GM12865 (cell line): ENCODE measurements at regions not wholly inside any gene's neighbourhood (a gene's known extent, or its start where the extent isn't known, plus 50 kb on each side); places are given as distances from the start of the nearest gene placed in this dataset.
A peak's percentile ranks its signal among the peaks of the same experiment; 100 is the strongest.

Source experiments
- DNase-seq: peaks from one replicate; pipeline ENCODE4 v3.0.0; 2010; ENCODE audit warnings: low read depth
- H3K4me3 ChIP-seq: 2 replicates; pipeline ENCODE4 v1.5.1; 2011; ENCODE audit warnings: mild to moderate bottlenecking, low read depth, low read length, control low read depth
- TF ChIP-seq, protein P1 (sequence below): IDR thresholded peaks from 2 replicates; pipeline ENCODE4 v1.5.1; 2011; ENCODE audit warnings: low read length, control low read depth, low read depth, inconsistent platforms; ENCODE audit not compliant: insufficient read depth; ENCODE audit errors: missing control alignments

DNA sequence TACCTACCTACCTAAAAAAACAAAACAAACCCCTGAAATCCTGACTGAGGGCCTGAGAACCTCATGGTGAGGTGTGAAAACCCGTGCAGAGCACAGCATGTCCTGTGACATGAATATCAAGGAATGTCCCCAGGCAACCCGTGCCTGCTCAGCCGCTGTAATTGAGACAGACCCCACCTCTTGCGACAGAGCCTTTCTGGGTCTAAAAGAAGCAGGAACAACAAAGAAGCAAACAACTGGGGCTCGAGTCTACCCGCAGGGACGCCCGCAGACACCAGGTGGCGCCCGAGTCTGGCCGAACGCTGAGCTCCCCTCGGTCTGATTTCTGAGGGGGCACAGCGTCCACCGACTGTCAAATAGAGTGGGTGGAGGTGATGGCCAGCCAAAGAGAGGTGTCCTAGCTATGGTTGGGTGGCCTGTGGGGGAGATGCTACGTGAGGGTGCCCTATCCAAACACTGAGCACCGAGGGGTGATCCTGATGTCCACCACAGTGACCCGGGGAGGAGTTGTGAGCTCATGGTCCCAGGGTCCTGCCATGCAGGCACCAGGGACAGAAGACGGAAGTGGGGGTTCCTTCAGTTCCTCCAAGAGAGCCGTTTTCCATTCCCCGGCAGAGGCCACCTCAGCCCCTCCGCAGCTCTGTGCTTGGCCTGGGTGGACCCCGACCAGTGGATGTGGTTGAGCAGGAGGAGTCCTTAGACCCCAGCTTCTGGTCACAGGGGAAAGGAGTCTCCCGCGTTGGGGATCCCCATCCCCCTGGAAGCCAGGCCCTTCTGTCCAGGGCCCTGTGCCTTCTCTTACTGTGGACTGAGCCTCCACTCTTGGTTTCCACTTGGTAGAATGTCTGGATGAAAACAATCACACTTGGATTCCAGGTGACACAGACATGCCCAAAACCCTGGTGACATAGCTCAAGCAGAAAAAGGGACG, 268.2 kb downstream of the CDC5L start:
- no peak overlapping the region for H3K4me3 ChIP-seq
- DNase-seq = peak; percentile 70
- TF ChIP-seq, protein P1, sequence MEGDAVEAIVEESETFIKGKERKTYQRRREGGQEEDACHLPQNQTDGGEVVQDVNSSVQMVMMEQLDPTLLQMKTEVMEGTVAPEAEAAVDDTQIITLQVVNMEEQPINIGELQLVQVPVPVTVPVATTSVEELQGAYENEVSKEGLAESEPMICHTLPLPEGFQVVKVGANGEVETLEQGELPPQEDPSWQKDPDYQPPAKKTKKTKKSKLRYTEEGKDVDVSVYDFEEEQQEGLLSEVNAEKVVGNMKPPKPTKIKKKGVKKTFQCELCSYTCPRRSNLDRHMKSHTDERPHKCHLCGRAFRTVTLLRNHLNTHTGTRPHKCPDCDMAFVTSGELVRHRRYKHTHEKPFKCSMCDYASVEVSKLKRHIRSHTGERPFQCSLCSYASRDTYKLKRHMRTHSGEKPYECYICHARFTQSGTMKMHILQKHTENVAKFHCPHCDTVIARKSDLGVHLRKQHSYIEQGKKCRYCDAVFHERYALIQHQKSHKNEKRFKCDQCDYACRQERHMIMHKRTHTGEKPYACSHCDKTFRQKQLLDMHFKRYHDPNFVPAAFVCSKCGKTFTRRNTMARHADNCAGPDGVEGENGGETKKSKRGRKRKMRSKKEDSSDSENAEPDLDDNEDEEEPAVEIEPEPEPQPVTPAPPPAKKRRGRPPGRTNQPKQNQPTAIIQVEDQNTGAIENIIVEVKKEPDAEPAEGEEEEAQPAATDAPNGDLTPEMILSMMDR = peak; percentile 94

DNA sequence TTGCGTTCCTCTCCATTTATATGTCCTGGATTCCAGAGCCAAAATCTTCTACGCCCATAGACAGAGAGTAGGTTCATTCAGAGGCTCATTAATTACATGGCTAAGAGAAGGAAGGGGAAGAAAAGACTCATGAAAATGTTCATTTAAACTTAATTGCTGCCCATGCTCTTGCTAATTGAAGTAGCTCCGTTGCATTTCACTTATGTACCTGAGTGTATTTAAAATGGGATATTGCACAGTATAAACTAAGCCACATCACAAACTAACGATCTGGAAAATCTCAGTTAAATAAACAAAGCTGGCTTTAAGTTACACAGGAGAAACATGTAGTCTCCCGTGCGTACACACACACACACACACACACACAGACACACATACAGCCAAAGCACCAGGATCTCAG, 269.2 kb downstream of the CDC5L start:
- TF ChIP-seq, protein P1 = no peak
- DNase-seq = no peak
- no peak overlapping the region for H3K4me3 ChIP-seq

DNA sequence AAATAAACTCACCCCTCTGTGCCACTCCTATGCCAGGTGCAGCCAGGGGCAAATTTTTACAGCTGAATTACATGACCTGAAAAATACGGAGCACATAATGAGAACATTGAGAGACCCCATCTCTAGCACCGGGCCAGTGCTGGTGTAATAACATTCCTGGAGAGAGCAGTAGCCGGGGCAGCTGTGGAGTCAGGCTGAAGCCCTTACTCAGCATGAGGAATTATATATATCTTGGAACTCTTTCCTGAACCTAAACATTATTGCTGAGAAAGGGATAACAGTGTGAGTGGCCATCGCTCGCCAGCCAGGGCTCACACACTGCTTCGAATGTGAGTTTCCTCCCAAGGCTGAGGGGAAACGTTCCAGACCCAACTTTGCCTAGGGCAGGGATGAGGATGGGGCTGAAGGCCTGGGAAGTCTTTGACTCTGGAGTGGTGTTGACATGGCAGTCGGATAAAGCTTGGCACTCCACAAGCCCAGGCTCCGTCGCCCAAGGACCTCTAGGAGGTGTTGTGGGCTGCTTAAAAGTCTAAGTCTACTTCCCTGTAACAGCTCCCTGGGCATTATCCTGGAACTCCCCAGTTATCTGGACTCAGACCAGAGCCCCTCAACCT, 269.8 kb downstream of the CDC5L start:
- TF ChIP-seq, protein P1 = no peak
- DNase-seq = no peak
- H3K4me3 ChIP-seq = no peak overlapping the region

DNA sequence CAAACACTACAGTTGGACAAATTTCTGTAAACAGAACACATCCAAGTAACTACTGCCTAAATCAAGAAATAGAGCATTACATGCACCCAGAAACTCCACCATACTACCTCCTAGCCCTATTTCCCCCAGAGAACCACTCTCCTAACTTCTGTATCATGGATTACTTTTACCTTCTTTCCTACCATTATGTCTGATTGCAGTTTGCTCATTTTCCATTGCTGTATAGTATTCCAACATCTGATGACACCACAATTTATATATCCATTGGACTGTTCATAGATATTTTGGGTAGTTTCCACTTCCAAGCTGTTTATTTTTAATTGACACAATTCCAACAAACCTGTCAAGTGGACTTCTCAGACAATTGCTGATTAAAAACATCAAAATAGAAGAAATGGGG, 271.1 kb downstream of the CDC5L start:
- DNase-seq = no peak
- no peak overlapping the region for H3K4me3 ChIP-seq
- TF ChIP-seq, protein P1 = no peak

DNA sequence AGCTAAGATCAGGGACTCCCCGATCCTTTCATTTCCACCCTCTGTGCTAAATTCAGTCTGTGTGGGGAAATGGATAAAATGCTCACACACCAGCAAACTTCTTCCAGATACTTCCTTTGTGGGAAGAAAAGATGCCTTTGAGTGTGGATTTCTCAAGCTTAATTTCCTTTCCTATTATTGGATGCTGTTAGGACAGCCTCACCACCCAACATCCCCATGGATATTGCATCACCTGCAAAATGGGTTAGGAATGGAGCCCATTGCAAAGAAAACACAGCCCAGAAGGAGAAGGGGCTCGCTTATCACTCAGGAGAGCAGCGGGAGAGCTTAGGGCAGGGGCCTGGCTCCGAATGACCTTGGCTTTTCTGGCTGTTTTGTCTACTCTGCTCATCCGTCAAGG, 272.2 kb downstream of the CDC5L start:
- H3K4me3 ChIP-seq = no peak overlapping the region
- no peak for DNase-seq
- TF ChIP-seq, protein P1 = no peak

DNA sequence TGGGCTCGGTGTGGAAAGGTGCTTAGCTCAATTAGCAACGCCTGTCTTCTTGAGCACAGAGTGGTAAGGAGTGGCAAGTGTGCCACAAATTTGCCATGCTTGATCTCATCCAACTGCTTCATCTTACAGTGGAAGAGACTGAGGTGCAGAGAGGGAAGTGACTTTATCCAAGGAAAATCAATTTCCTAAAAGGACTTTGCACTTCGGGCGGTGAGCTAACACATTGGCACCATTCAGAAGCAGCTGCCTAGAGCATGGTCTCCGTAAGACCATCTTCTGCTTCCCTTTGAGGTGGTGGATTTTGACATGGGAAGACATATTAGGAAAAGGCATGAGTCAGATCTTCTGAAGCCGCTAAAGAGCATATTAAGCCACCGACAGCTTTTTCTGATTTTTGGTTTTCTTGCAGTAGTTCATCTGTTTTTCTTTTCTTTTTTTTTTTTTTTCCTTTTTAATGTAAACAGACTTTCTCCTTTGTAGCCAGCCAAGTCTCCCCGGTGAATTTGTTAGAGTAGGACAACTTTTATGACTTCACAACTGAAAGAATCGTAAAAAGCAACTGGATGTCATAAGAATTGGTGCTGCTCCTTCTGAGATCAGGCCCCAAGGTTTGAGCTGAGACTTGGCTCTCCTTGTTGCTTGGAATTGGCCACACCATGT, 273.2 kb downstream of the CDC5L start:
- no peak overlapping the region for H3K4me3 ChIP-seq
- DNase-seq = no peak

More for the DNA sequence above, 273.2 kb downstream of the CDC5L start:
- TF ChIP-seq, protein P1 = no peak
